C4-2B (cell line): ENCODE measurements at regions not wholly inside any gene's neighbourhood (a gene's known extent, or its start where the extent isn't known, plus 50 kb on each side); places are given as distances from the start of the nearest gene placed in this dataset.

ENCODE experiments used
- CTCF ChIP-seq: fragments of 450-650 bp; conservative IDR thresholded peaks from 2 replicates; pipeline ENCODE4 v1.5.1; 2017; ENCODE audit warnings: mild to moderate bottlenecking
- ZFX ChIP-seq: fragments of 450-650 bp; IDR thresholded peaks from 2 replicates; pipeline ENCODE4 v1.6.1; 2017

GRCh38 chr10:118408181-118408580 is 66.1 kb upstream of the FAM204A start:
- TF ChIP-seq CTCF (no peak), ZFX (no peak)
